GM10266 (cell line): ENCODE measurements at regions not wholly inside any gene's neighbourhood (a gene's known extent, or its start where the extent isn't known, plus 50 kb on each side); places are given as distances from the start of the nearest gene placed in this dataset.
A peak's percentile ranks its signal among the peaks of the same experiment; 100 is the strongest.
"Not testable (repeated sequence)": the region's sequence is repeated elsewhere in the genome, so short reads cannot be mapped to it uniquely, and the experiment has no call there.

Experiments used
- DNase-seq: peaks from one replicate; pipeline ENCODE4 v3.0.0; 2012; ENCODE audit errors: extremely low spot score
- CTCF ChIP-seq: IDR thresholded peaks from 2 replicates; pipeline ENCODE4 v1.5.1; 2012; ENCODE audit warnings: mild to moderate bottlenecking, low read depth; ENCODE audit not compliant: control insufficient read depth, insufficient read depth; ENCODE audit errors: missing control alignments

- DNase-seq = peak; percentile 74
- TF ChIP-seq CTCF = peak; percentile 82
These were observed 133.4 kb downstream of the SLC1A3 start for GRCh38 chr5:36739751-36740221.

- no peak for DNase-seq
- TF ChIP-seq CTCF = no peak
These were observed 134.0 kb downstream of the SLC1A3 start for GRCh38 chr5:36740259-36740898.

- TF ChIP-seq CTCF = no peak
- DNase-seq = no peak
These were observed 134.7 kb downstream of the SLC1A3 start for GRCh38 chr5:36741128-36741527.

DNA sequence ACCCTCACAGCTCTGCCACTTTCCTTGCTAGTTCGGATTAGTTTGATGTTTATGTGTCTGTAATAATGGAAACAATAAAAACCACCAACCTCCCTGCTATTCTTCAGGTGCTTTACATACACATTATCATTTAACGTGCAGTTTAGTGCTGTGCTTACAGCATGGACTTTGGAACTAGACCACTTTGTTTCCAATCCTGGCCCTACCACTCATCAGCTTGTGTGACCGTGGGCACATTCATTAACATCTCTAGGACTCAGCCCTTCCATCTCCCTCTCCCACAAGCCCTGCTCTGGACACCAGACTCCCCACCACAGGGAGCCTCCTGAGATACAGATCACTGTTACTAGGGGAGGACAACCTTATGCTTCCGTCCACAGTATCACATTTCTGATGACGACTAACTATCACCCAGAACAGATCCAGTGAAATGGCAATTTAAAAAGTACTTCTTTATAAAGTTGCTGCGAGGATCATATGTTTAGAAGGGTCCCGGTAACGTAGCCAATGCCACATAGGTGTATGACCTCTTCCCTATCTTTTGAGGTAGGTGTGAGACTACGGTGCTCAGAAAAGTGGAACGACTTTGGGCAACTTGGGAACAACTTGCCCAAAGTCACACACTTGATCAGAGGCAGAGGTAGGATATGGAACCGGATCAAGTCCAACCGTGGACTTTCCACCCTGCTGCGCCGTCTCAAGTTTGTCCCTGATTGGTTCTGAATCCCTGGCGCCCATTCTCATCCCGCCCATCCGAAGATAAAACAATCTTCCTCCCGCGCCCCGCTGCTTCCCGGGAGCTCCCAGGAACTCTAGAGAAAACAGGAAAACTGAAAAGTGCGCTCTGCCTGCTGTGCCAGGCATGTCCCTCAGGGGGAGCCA is 132.4 kb upstream of the NIPBL start:
- TF ChIP-seq CTCF = peak; percentile 74
- DNase-seq = no peak

DNA sequence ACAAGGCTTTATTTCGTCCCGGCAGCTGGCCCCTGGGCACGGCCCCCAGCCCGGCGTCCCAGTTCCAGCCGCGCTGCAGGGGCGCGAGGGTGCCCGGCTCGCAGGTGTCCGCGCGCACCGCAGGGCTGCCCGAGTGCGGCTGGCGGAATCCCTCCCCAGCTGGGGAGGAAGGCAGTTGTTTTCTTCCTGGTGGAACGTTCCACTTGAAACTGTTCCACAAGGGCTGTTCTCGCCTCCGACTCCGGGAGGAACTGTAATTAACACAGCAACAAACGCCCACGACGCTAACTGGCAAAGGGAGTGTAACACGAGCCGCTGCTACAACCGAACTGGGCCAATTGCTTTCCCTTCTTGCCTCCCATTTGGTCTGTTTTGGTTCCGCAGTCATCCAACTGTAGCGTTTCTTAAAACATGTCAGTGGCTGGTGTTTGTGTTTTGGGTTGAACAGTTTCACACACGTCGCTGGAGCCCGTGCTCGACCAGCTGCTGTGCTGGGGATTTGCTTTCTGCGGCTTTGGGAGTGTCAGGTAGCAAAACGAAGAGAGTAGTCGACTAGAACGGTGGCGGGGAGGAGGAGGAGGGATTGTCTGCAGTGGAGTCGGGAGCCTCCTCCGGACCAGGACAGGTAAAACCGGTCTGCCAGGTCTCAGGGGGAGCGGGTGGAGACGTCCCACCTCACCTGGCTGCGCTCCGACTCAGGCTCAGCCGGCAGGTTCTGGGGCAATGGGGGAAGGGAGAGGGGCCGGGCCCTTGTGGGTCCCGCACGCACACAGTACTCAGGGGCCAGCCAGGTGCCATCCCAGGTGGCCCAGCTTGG is 131.6 kb upstream of the NIPBL start:
- peak; percentile 70 for DNase-seq
- TF ChIP-seq CTCF = no peak

- DNase-seq = not testable (repeated sequence)
These were observed 128.8 kb upstream of the NIPBL start for GRCh38 chr5:36747794-36748193.

DNA sequence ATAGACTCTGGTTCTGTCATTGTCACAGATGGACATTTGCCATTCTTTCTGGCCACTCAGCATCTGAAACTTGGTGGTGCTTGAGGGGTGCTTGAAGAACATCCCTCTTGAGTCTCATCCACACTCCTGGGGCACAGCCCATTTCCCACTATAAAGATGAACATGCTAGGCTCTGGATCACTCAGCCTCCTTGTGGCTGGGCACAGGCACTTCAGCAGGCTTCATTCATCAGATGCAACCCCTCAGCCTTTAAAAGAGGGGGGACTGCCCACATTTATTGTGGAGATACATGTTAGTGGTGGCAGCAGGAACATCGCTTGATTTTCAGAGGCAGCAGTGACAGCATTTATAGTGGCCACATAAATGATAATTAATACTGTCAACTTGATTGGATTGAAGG is 124.7 kb upstream of the NIPBL start:
- no peak for TF ChIP-seq CTCF
- no peak for DNase-seq
